GM21786 (cell line): ENCODE measurements at regions not wholly inside any gene's neighbourhood (a gene's known extent, or its start where the extent isn't known, plus 50 kb on each side); places are given as distances from the start of the nearest gene placed in this dataset.
A peak's percentile ranks its signal among the peaks of the same experiment; 100 is the strongest.
"Not testable (repeated sequence)": the region's sequence is repeated elsewhere in the genome, so short reads cannot be mapped to it uniquely, and the experiment has no call there.

Source experiments
- ATAC-seq: cut with Tn5 transposase; IDR thresholded peaks from one replicate; pipeline ENCODE4 v1.9.1; 2021; ENCODE audit not compliant: unreplicated experiment

GRCh38 chr1:89436856-89437255 is 73.0 kb downstream of the GBP6 start:
- ATAC-seq = no peak

DNA sequence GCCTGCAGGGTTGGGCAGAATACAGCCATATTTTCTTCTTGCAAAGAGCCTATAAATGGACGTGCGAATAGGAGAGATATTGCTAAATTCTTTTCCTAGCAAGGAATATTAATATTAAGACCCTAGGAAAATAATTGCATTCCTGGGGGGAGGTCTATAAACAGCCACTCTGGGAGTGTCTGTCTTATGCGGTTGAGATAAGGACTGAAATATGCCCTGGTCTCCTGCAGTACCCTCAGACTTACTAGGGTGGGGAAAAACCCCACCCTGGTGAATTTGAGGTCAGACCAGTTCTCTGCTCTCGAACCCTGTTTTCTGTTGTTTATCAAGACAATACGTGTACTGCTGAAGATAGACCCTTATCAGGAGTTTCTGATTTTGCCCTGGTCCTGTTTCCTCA is 74.4 kb downstream of the GBP6 start:
- not testable (repeated sequence) for ATAC-seq

DNA sequence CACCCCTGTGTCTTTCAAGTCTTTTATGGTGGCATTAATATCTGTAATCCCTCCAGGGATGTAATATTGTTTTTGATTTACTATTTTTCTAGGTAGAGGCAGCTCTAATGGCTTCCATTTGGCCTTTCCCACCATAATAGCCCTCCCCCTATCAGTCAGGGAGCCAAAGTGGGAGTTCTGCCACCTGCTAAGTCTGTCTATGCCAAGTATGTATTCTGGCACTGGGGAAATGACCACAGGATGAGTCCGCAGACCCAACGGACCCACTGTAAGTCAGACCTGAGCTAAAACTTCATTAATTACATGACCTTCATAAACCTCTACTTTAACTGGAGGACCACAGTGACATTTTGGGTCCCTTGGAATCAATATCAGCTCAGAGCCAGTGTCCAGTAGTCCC is 77.1 kb downstream of the GBP6 start:
- ATAC-seq = no peak

DNA sequence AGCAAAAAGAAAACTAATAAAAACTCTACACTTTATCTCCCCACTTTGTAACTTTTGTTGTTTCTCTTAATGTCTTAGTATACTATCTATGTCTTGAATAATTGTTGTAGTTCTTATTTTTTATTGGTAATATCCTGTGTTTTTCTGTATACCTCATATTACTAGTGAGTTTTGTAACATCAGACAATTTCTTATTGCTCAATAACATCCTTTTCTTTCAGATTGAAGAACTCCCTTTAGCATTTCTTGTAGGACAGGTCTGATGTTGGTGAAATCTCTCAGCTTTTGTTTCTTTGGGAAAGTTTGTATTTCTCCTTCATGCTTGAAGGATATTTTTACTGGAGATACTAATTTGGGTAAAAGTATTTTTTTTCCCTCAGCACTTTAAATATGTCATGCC is 79.8 kb upstream of the LRRC8B start:
- ATAC-seq = no peak

- ATAC-seq = peak; percentile 53
Observed at GRCh38 chr1:89451011-89451410, 73.6 kb upstream of the LRRC8B start.

- ATAC-seq = no peak
Observed at GRCh38 chr1:89453123-89453972, 71.3 kb upstream of the LRRC8B start.

- no peak for ATAC-seq
Observed at GRCh38 chr1:89454845-89455521, 69.6 kb upstream of the LRRC8B start.

GRCh38 chr1:89457046-89457445 is 67.6 kb upstream of the LRRC8B start:
- no peak for ATAC-seq

DNA sequence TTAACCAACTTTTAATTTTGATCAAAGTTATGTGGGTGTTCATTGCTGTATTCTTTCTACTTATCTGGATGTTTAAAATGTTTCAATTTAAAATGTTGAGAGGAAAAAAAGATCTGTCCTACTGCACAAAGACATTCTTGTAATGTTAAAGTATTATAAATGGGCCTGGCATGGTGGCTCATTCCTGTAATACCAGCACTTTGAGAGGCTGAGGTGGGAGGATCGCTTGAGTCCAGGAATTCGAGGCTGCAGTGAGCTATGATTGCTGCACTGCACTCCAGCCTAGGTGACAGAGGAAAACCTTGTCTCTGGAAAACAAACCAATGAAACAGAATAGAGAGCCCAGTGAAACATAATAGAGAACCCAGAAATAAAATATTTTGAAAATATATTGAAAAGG is 65.5 kb upstream of the LRRC8B start:
- ATAC-seq = no peak

DNA sequence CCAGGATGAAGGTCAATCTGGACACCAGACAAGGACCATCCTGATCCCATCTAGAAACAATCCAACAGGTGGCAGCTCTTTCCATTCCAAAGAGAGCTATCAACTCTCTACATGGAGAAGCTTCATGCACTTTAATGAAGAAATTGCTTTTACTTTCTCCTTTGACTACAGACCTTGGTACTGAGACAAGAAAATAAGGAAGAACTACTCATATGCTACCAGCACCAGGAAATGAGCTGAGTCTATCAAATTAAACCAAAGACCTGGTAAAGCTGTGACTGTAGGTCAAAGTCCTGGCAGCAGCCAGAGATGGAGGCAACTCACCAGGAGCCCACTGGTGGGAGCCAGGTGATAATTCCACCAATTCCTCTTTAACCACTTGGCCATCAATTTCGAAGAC is 64.3 kb upstream of the LRRC8B start:
- no peak for ATAC-seq

GRCh38 chr1:89462250-89462649 is 62.4 kb upstream of the LRRC8B start:
- ATAC-seq = no peak

DNA sequence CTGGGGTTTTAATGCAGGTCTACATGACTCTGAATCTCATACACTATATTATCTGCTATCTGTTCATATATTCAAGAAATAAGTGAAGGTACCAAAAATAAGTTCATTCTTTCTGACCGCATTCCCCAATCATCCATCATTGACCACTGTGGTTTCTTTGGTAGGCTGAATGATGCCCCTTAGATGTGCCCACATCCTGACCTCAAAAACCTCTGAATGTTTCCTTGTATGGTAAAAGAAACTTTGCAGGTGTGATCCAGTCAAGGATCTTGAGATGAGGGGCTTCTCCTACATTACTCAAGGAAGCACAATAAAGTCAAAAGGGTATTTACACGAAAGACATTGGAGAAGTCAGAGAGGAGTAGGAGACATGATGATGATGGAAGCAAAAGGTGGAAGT is 60.6 kb upstream of the LRRC8B start:
- no peak for ATAC-seq

- no peak for ATAC-seq
Observed at GRCh38 chr1:89465201-89465600, 59.4 kb upstream of the LRRC8B start.

GRCh38 chr1:89466307-89466930 is 58.2 kb upstream of the LRRC8B start:
- ATAC-seq = no peak

DNA sequence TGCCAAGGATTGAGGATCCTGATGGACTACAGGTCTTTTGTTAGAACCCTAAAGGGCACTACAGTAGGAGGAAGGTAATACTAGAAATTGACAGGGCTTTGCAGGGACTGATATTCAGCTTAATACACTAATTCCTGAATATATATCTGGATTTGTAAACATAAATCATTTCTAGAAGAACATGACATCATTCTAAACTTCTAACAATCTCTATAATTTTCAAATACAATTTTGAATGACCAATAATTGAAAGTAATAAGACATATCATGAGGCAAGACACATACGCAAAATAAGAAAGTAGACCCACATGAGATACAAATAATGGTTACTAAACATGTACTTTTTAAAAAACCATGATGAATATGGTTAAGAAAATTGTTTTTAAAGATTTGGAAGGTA is 52.4 kb upstream of the LRRC8B start:
- ATAC-seq = no peak

GRCh38 chr1:89472886-89473417 is 51.7 kb upstream of the LRRC8B start:
- no peak for ATAC-seq
